A673 (cell line): ENCODE measurements at regions not wholly inside any gene's neighbourhood (a gene's known extent, or its start where the extent isn't known, plus 50 kb on each side); places are given as distances from the start of the nearest gene placed in this dataset.

Source experiments
- BruUV-seq: library from RNA; stranded (reverse); fragments of 400-500 nt; replicated peaks from 2 replicates; lab custom pipeline; 2021; lab: Mats Ljungman, UMichigan
- CTCF ChIA-PET: fragments of 300-600 bp; sonication (Branson Sonifier 250); formaldehyde crosslinking; loops from one replicate; lab custom pipeline; 2022; ENCODE audit warnings: antibody characterized with exemption; lab: Charles Lee
- POLR2A ChIA-PET: fragments of 300-600 bp; sonication (Branson Sonifier 250); formaldehyde crosslinking; loops from one replicate; lab custom pipeline; 2022; ENCODE audit warnings: antibody characterized with exemption; ENCODE audit not compliant: low non-redundant PET; lab: Charles Lee
- DNase-seq: peaks from one replicate; pipeline ENCODE4 v3.0.0-alpha.2; 2015; ENCODE audit warnings: low spot score
- H3K27ac ChIP-seq: fragments of 200-600 bp; sonication (generic); 2 replicates; pipeline ENCODE4 v1.5.1; 2016; ENCODE audit warnings: mixed run types, low read depth, mild to moderate bottlenecking, mixed read lengths, antibody characterized with exemption, low read length; ENCODE audit not compliant: poor library complexity, severe bottlenecking
- H3K27me3 ChIP-seq: fragments of 200-600 bp; sonication (generic); replicated peaks from 2 replicates; pipeline ENCODE4 v1.6.1; 2017; ENCODE audit warnings: mixed run types, low read depth, mild to moderate bottlenecking, mixed read lengths, antibody characterized with exemption, low read length; ENCODE audit not compliant: insufficient read depth, poor library complexity
- H3K36me3 ChIP-seq: fragments of 200-600 bp; sonication (generic); 2 replicates; pipeline ENCODE4 v1.6.1; 2016; ENCODE audit warnings: mixed run types, mild to moderate bottlenecking, mixed read lengths, antibody characterized with exemption, low read length; ENCODE audit not compliant: insufficient read depth, poor library complexity, severe bottlenecking
- H3K4me1 ChIP-seq: fragments of 200-600 bp; sonication (generic); 2 replicates; pipeline ENCODE4 v1.6.1; 2017; ENCODE audit warnings: mixed run types, mild to moderate bottlenecking, mixed read lengths, antibody characterized with exemption, low read length; ENCODE audit not compliant: insufficient read depth, poor library complexity, severe bottlenecking
- H3K4me3 ChIP-seq: fragments of 200-600 bp; sonication (generic); 2 replicates; pipeline ENCODE4 v1.5.1; 2016; ENCODE audit warnings: low read depth, mixed run types, mild to moderate bottlenecking, mixed read lengths, low read length; ENCODE audit not compliant: poor library complexity, severe bottlenecking
- H3K9me3 ChIP-seq: fragments of 200-600 bp; sonication (generic); 2 replicates; pipeline ENCODE4 v1.6.1; 2016; ENCODE audit warnings: mixed run types, low read depth, mild to moderate bottlenecking, mixed read lengths, antibody characterized with exemption, low read length; ENCODE audit not compliant: poor library complexity, severe bottlenecking
- CTCF ChIP-seq: fragments of 300-800, 200-600 bp; sonication (generic); conservative IDR thresholded peaks from 2 replicates; pipeline ENCODE4 v1.5.1; 2017; ENCODE audit warnings: low read depth, mild to moderate bottlenecking, antibody characterized with exemption, low read length, moderate library complexity, mixed read lengths
- EZH2 ChIP-seq: fragments of 200-600 bp; sonication (generic); IDR thresholded peaks from 2 replicates; pipeline ENCODE4 v1.6.1; 2017; ENCODE audit warnings: borderline replicate concordance, low read depth, mild to moderate bottlenecking, mixed read lengths, antibody characterized with exemption, low read length; ENCODE audit not compliant: poor library complexity, severe bottlenecking
- intact Hi-C: fragments of 100-400 bp; cut with micrococcal nuclease; formaldehyde crosslinking; loops from one replicate; pipeline ENCODE4 v1.10.0; 2022; ENCODE audit not compliant: unreplicated experiment

GRCh38 chr12:25645427-25645826 is 92.3 kb upstream of the LMNTD1 start:
- H3K9me3 ChIP-seq, result no peaks in the 10 kb centered on the region
- H3K4me1 ChIP-seq, result peaks cover 4% of the 10 kb centered on the region
- no peaks in the 10 kb centered on the region for H3K36me3 ChIP-seq
- no peak overlapping the region for H3K4me3 ChIP-seq
- no peak for TF ChIP-seq EZH2
- no peak for TF ChIP-seq CTCF
- intact Hi-C loops, result no loop called here
- ChIA-PET CTCF (no interaction called here), POLR2A (no interaction called here)
- BruUV-seq, result no TSS peak
- H3K27me3 ChIP-seq, result no peaks in the 10 kb centered on the region
- DNase-seq, result no peak
- H3K27ac ChIP-seq, result no peak overlapping the region

GRCh38 chr12:25651931-25652330 is 98.8 kb upstream of the LMNTD1 start:
- CTCF ChIA-PET, result no interaction called here
- no peaks in the 10 kb centered on the region for H3K9me3 ChIP-seq
- H3K4me3 ChIP-seq, result no peak overlapping the region
- POLR2A ChIA-PET, result interaction anchor here (0.7 kb wide), 1 partner anchor 507 kb away, joined by 4 read pairs; no protein-coding TSS in a partner anchor
- intact Hi-C loops, result no loop called here
- H3K36me3 ChIP-seq, result no peaks in the 10 kb centered on the region
- H3K27ac ChIP-seq, result no peak overlapping the region
- H3K27me3 ChIP-seq, result no peaks in the 10 kb centered on the region
- peaks cover 4% of the 10 kb centered on the region for H3K4me1 ChIP-seq
- no TSS peak for BruUV-seq
- no peak for DNase-seq
- TF ChIP-seq CTCF (no peak), EZH2 (no peak)

GRCh38 chr12:25652371-25652770 is 99.3 kb upstream of the LMNTD1 start:
- Histone ChIP-seq H3K27me3 (no peaks in the 10 kb centered on the region), H3K36me3 (no peaks in the 10 kb centered on the region), H3K4me3 (no peak overlapping the region), H3K4me1 (peaks cover 4% of the 10 kb centered on the region), H3K9me3 (no peaks in the 10 kb centered on the region), H3K27ac (no peak overlapping the region)
- intact Hi-C loops, result no loop called here
- CTCF ChIA-PET, result no interaction called here
- POLR2A ChIA-PET, result interaction anchor here (0.7 kb wide), 1 partner anchor 506 kb away, joined by 4 read pairs; no protein-coding TSS in a partner anchor
- no peak for TF ChIP-seq EZH2
- TF ChIP-seq CTCF, result no peak
- DNase-seq, result no peak
- no TSS peak for BruUV-seq
